HEK293T (cell line): ENCODE measurements at regions not wholly inside any gene's neighbourhood (a gene's known extent, or its start where the extent isn't known, plus 50 kb on each side); places are given as distances from the start of the nearest gene placed in this dataset.

Source experiments
- CTCF ChIA-PET: fragments of 350-600 bp; formaldehyde crosslinking; extraction: SDS; loops from one replicate; lab custom pipeline; 2021; ENCODE audit warnings: antibody characterized with exemption, inconsistent platforms; lab: Yijun Ruan, JAX
- POLR2A ChIA-PET: fragments of 350-600 bp; formaldehyde crosslinking; extraction: SDS; loops from one replicate; lab custom pipeline; 2020; ENCODE audit warnings: antibody characterized with exemption, inconsistent platforms; lab: Yijun Ruan, JAX
- DNase-seq: peaks from one replicate; pipeline ENCODE4 v3.0.0; 2012; ENCODE audit warnings: mixed read lengths; ENCODE audit errors: extremely low spot score
- ARNT ChIP-seq: fragments of 450-650 bp; IDR thresholded peaks from 2 replicates; pipeline ENCODE4 v1.6.1; 2017; ENCODE audit warnings: mild to moderate bottlenecking
- BHLHE40 ChIP-seq: fragments of 450-650 bp; IDR thresholded peaks from 2 replicates; pipeline ENCODE4 v1.6.1; 2016; ENCODE audit warnings: mild to moderate bottlenecking, moderate library complexity, borderline replicate concordance
- CTBP1 ChIP-seq: fragments of 450-650 bp; IDR thresholded peaks from 2 replicates; pipeline ENCODE4 v1.6.1; 2016; ENCODE audit warnings: borderline replicate concordance
- ELF4 ChIP-seq: fragments of 450-650 bp; IDR thresholded peaks from 2 replicates; pipeline ENCODE4 v1.6.1; 2017; ENCODE audit warnings: antibody characterized with exemption
- FOXA1 ChIP-seq: fragments of 450-650 bp; IDR thresholded peaks from 2 replicates; pipeline ENCODE4 v1.6.1; 2016; ENCODE audit warnings: mild to moderate bottlenecking
- FOXK2 ChIP-seq: fragments of 450-650 bp; IDR thresholded peaks from 2 replicates; pipeline ENCODE4 v1.6.1; 2016; ENCODE audit warnings: mild to moderate bottlenecking
- FOXM1 ChIP-seq: fragments of 450-650 bp; IDR thresholded peaks from 2 replicates; pipeline ENCODE4 v1.6.1; 2017; ENCODE audit warnings: mild to moderate bottlenecking, borderline replicate concordance
- HDGF ChIP-seq: fragments of 450-650 bp; IDR thresholded peaks from 2 replicates; pipeline ENCODE4 v1.6.1; 2017; ENCODE audit warnings: antibody characterized with exemption, borderline replicate concordance
- L3MBTL2 ChIP-seq: fragments of 450-650 bp; conservative IDR thresholded peaks from 2 replicates; pipeline ENCODE4 v1.6.1; 2016; ENCODE audit warnings: mild to moderate bottlenecking
- LEF1 ChIP-seq: fragments of 450-650 bp; IDR thresholded peaks from 2 replicates; pipeline ENCODE4 v1.6.1; 2017; ENCODE audit warnings: mild to moderate bottlenecking, borderline replicate concordance
- NFRKB ChIP-seq: fragments of 450-650 bp; IDR thresholded peaks from 2 replicates; pipeline ENCODE4 v1.6.1; 2016; ENCODE audit warnings: mild to moderate bottlenecking, moderate library complexity
- SP1 ChIP-seq: fragments of 450-650 bp; IDR thresholded peaks from 2 replicates; pipeline ENCODE4 v1.6.1; 2017
- SUZ12 ChIP-seq: fragments of 450-650 bp; IDR thresholded peaks from 2 replicates; pipeline ENCODE4 v1.6.1; 2016; ENCODE audit warnings: mild to moderate bottlenecking
- TARDBP ChIP-seq: fragments of 450-650 bp; IDR thresholded peaks from 2 replicates; pipeline ENCODE4 v1.6.1; 2016
- ZNF384 ChIP-seq: fragments of 450-650 bp; IDR thresholded peaks from 2 replicates; pipeline ENCODE4 v1.6.1; 2016
- TF ChIP-seq, protein P1 (sequence below): fragments of 450-650 bp; IDR thresholded peaks from 2 replicates; pipeline ENCODE4 v1.6.1; 2016

DNA sequence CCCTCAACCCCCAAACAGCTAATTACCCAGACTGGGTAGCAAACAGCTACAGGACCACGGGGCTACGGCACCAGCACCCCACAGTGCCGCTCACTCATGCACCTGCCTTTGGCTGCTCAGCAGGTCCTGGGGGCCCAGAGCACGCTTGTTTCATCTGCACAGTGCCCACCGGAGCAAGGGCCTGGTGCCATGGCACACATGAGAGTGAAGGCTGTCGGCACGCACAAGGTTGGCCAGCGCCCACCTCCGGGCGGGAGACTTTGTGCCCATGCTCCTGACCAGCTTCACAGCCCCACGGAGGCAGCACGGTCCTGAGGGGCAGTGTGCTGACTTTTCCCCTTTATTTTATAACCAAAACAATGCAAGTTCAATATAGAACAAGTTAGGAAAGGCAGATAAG is 135.9 kb upstream of the NSMCE3 start:
- ChIA-PET CTCF (no interaction called here), POLR2A (no interaction called here)
- TF ChIP-seq LEF1 (no peak), TARDBP (no peak), NFRKB (no peak), HDGF (no peak), CTBP1 (no peak), L3MBTL2 (no peak), SP1 (no peak), BHLHE40 (no peak), ZNF384 (no peak), SUZ12 (no peak), ARNT (no peak), FOXK2 (no peak)
- TF ChIP-seq, protein P1, sequence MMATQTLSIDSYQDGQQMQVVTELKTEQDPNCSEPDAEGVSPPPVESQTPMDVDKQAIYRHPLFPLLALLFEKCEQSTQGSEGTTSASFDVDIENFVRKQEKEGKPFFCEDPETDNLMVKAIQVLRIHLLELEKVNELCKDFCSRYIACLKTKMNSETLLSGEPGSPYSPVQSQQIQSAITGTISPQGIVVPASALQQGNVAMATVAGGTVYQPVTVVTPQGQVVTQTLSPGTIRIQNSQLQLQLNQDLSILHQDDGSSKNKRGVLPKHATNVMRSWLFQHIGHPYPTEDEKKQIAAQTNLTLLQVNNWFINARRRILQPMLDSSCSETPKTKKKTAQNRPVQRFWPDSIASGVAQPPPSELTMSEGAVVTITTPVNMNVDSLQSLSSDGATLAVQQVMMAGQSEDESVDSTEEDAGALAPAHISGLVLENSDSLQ, result no peak
- DNase-seq, result no peak

DNA sequence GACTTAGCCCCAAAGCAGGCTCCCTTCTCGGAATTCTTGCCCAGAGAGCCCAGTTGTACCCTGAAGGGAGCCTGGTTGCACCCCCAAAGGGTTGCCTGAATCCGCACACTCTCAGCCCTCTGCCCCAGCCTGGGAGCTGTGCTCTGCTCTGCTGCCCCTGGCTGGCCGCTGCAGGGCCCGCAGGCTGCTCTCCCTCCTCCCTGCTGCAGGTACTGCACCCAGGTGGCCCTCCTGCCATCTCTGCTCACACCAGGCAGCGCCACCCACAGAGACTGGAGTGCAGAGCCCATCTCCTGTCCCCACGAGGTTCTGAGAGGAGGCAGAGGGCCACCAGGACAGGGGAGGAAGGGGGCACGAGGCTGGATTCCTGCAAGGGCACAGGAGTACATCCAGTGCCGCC is 134.2 kb upstream of the NSMCE3 start:
- POLR2A ChIA-PET, result no interaction called here
- TF ChIP-seq SUZ12 (no peak), SP1 (no peak), HDGF (no peak), ZNF384 (no peak)
- no peak for DNase-seq
- CTCF ChIA-PET, result no interaction called here

DNA sequence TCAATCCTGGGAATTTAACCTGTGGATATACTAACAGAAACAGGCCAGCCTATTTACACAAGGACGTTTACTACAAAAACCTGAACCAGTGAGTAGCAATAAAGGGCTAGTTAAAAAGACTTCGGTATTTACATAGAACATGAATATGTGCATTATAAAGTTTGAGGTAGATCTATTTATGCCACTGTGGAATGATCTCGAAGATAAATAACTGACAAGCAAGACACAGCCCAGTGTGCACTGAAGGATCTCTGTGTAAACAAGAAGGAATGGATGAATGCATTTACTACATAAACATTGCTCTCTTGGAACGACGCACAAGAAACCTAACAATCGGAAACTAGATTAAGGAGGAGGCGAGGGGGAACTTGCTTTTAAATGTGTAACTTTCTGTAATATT is 132.0 kb upstream of the NSMCE3 start:
- POLR2A ChIA-PET, result no interaction called here
- CTCF ChIA-PET, result no interaction called here
- no peak for DNase-seq
- no peak for TF ChIP-seq ELF4
- no peak for TF ChIP-seq ARNT
- no peak for TF ChIP-seq L3MBTL2
- TF ChIP-seq SUZ12, result no peak
- TF ChIP-seq BHLHE40, result no peak
- TF ChIP-seq TARDBP, result no peak
- no peak for TF ChIP-seq LEF1
- no peak for TF ChIP-seq FOXK2
- no peak for TF ChIP-seq FOXM1
- no peak for TF ChIP-seq CTBP1
- TF ChIP-seq, protein P1, result no peak
- no peak for TF ChIP-seq FOXA1
- TF ChIP-seq ZNF384, result no peak
- no peak for TF ChIP-seq NFRKB
- TF ChIP-seq SP1, result no peak

DNA sequence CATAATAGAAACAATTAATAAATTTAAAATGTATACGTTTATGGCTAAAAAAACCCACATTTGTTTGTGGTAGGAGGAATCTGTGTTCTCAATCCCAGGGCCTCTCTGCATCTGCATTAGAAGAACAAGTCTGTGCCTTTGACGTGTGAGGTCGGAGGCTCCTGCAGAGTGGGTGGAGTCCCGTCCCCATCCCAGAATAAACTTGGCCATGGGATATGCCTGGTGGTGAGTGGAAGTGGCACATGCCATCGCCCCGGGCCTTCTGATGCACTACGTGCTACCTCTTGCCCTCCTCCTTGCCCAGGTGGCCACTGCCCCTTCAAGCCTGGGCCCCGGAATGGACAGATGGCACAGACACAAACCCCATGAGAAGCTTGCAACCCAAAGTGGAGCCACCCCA is 131.1 kb upstream of the NSMCE3 start:
- ChIA-PET CTCF (no interaction called here), POLR2A (no interaction called here)
- TF ChIP-seq NFRKB, result no peak
- TF ChIP-seq FOXK2, result no peak
- TF ChIP-seq ELF4, result no peak
- TF ChIP-seq FOXM1, result no peak
- no peak for DNase-seq

DNA sequence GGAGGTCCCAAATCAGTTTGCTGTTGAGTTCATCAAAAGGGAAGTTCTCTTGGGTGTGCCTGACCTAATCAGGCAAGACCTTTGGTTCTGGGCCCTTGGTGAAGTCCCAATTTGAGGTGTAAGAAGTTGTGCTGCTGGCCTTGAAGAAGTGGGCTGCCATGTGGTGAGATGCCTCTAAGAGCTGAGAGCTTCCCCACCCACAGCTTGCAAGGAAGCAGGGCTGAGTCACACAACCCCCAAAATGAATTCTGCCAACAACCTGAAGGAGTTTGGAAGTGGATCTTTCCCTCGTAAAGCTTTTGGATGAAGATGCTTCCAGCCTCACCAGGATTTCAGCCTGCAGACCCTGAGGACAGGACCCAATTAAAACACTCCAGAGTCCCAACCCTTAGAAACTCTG is 129.3 kb upstream of the NSMCE3 start:
- POLR2A ChIA-PET, result no interaction called here
- no peak for DNase-seq
- TF ChIP-seq BHLHE40, result no peak
- TF ChIP-seq, protein P1, result no peak
- TF ChIP-seq SUZ12, result no peak
- TF ChIP-seq FOXA1, result no peak
- TF ChIP-seq LEF1, result no peak
- CTCF ChIA-PET, result interaction anchor here (0.6 kb wide), 1 partner anchor 88 kb away, joined by 3 read pairs; no protein-coding TSS in a partner anchor

DNA sequence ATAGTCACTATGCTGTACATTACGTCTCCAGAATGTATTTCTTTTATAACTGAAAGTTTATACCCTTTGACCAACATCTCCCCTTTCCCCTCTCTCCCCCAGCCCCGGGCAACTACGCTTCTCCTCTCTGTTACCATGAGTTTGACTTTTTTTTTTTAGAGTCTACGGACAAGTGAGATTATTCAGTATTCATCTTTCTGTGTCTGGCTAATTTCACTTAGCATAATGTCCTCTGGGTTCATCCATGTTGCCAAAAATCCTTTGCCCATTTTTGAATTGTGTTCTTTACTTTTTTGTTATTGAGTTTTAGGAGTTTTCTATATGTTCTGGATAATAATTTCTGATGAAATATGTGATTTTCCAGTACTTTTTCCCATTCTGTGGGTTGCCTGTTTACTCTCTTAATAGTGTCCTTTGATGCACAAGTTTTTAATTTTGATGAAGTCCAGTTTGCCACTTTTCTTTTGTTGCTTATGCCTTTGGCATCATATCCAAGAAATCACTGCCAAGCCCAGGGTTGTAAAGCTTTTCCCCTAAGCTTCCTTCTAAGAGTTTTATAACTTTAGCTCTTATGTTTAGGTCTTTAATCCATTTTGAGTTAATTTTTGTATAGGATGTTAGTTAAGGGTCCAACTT is 126.7 kb upstream of the NSMCE3 start:
- CTCF ChIA-PET, result no interaction called here
- POLR2A ChIA-PET, result no interaction called here
- TF ChIP-seq TARDBP, result no peak
- TF ChIP-seq, protein P1, result no peak
- no peak for TF ChIP-seq FOXA1
- no peak for TF ChIP-seq BHLHE40
- TF ChIP-seq L3MBTL2, result no peak
- TF ChIP-seq ZNF384, result no peak
- no peak for TF ChIP-seq FOXK2
- no peak for TF ChIP-seq SP1
- TF ChIP-seq CTBP1, result no peak
- TF ChIP-seq HDGF, result no peak
- TF ChIP-seq ELF4, result no peak
- TF ChIP-seq NFRKB, result no peak
- TF ChIP-seq SUZ12, result no peak
- no peak for DNase-seq
